SK-N-SH treated with all-trans-retinoic acid at 6 μM for 48 hours (cell line): ENCODE measurements at regions not wholly inside any gene's neighbourhood (a gene's known extent, or its start where the extent isn't known, plus 50 kb on each side); places are given as distances from the start of the nearest gene placed in this dataset.

Experiments
- ATAC-seq: fragments of 200-7000 bp; cut with Tn5 transposase; 3 replicates; pipeline ENCODE4 v1.9.1; 2020; ENCODE audit warnings: mild to moderate bottlenecking, moderate library complexity
- ARNTL ChIP-seq: fragments of 450-650 bp; formaldehyde crosslinking; IDR thresholded peaks from 2 replicates; pipeline ENCODE4 v1.5.0; 2020; ENCODE audit warnings: low read depth, mild to moderate bottlenecking, moderate library complexity, borderline replicate concordance
- BACH2 ChIP-seq: fragments of 250-450 bp; sonication (Bioruptor Pico); IDR thresholded peaks from 2 replicates; pipeline ENCODE4 v1.9.0; 2021; ENCODE audit warnings: mild to moderate bottlenecking, borderline replicate concordance
- CSDC2 ChIP-seq: fragments of 250-450 bp; sonication (Bioruptor Pico); IDR thresholded peaks from 2 replicates; pipeline ENCODE4 v1.5.0; 2020; ENCODE audit warnings: mild to moderate bottlenecking, moderate library complexity
- CSRNP3 ChIP-seq: fragments of 250-450 bp; sonication (Bioruptor Pico); IDR thresholded peaks from 2 replicates; pipeline ENCODE4 v1.5.1; 2021; ENCODE audit warnings: mild to moderate bottlenecking, moderate library complexity
- ESRRG ChIP-seq: fragments of 250-450 bp; sonication (Bioruptor Pico); IDR thresholded peaks from 2 replicates; pipeline ENCODE4 v1.6.1; 2021; ENCODE audit warnings: mild to moderate bottlenecking
- GLIS3 ChIP-seq: fragments of 250-450 bp; sonication (Bioruptor Pico); IDR thresholded peaks from 2 replicates; pipeline ENCODE4 v1.5.0; 2020; ENCODE audit warnings: mild to moderate bottlenecking, moderate library complexity
- ISL1 ChIP-seq: fragments of 250-450 bp; sonication (Bioruptor Pico); IDR thresholded peaks from 2 replicates; pipeline ENCODE4 v2.1.2; 2022; ENCODE audit warnings: mild to moderate bottlenecking, moderate library complexity
- OSR1 ChIP-seq: fragments of 250-450 bp; sonication (Bioruptor Pico); IDR thresholded peaks from 2 replicates; pipeline ENCODE4 v1.8.0; 2022; ENCODE audit warnings: moderate library complexity, mild to moderate bottlenecking, inconsistent platforms
- POU6F1 ChIP-seq: fragments of 250-450 bp; sonication (Bioruptor Pico); IDR thresholded peaks from 2 replicates; pipeline ENCODE4 v1.8.0; 2021; ENCODE audit warnings: low read depth, mild to moderate bottlenecking, moderate library complexity, borderline replicate concordance
- PPARA ChIP-seq: fragments of 250-450 bp; sonication (Bioruptor Pico); IDR thresholded peaks from 2 replicates; pipeline ENCODE4 v1.5.0; 2020; ENCODE audit warnings: mild to moderate bottlenecking, borderline replicate concordance
- RARB ChIP-seq: fragments of 250-450 bp; sonication (Bioruptor Pico); IDR thresholded peaks from 2 replicates; pipeline ENCODE4 v1.8.0; 2021; ENCODE audit warnings: mild to moderate bottlenecking, moderate library complexity
- SNAI2 ChIP-seq: fragments of 250-450 bp; sonication (Bioruptor Pico); IDR thresholded peaks from 2 replicates; pipeline ENCODE4 v1.5.0; 2020; ENCODE audit warnings: mild to moderate bottlenecking, moderate library complexity
- TCF4 ChIP-seq: fragments of 250-450 bp; sonication (Bioruptor Pico); IDR thresholded peaks from 2 replicates; pipeline ENCODE4 v1.8.0; 2021; ENCODE audit warnings: mild to moderate bottlenecking, moderate library complexity, borderline replicate concordance
- TOX ChIP-seq: fragments of 250-450 bp; sonication (Bioruptor Pico); IDR thresholded peaks from 2 replicates; pipeline ENCODE4 v1.8.0; 2021; ENCODE audit warnings: mild to moderate bottlenecking, moderate library complexity, borderline replicate concordance
- ZC3H10 ChIP-seq: fragments of 250-450 bp; sonication (Bioruptor Pico); IDR thresholded peaks from 2 replicates; pipeline ENCODE4 v1.5.1; 2021; ENCODE audit warnings: mild to moderate bottlenecking, moderate library complexity
- ZFP30 ChIP-seq: fragments of 450-650 bp; formaldehyde crosslinking; IDR thresholded peaks from 2 replicates; pipeline ENCODE4 v1.5.0; 2022; ENCODE audit warnings: mild to moderate bottlenecking, moderate library complexity
- ZNF565 ChIP-seq: fragments of 450-650 bp; formaldehyde crosslinking; conservative IDR thresholded peaks from 2 replicates; pipeline ENCODE4 v1.5.0; 2020; ENCODE audit warnings: low read depth, mild to moderate bottlenecking, moderate library complexity
- ZNF8 ChIP-seq: fragments of 450-650 bp; formaldehyde crosslinking; IDR thresholded peaks from 2 replicates; pipeline ENCODE4 v1.5.0; 2020; ENCODE audit warnings: mild to moderate bottlenecking, moderate library complexity
- TF ChIP-seq, protein P1 (sequence below): fragments of 250-450 bp; sonication (Bioruptor Pico); IDR thresholded peaks from 2 replicates; pipeline ENCODE4 v1.5.0; 2020; ENCODE audit warnings: mild to moderate bottlenecking, moderate library complexity
- TF ChIP-seq, protein P2 (sequence below): fragments of 250-450 bp; sonication (Bioruptor Pico); IDR thresholded peaks from 2 replicates; pipeline ENCODE4 v1.8.0; 2020; ENCODE audit warnings: mild to moderate bottlenecking, moderate library complexity, borderline replicate concordance
- TF ChIP-seq, protein P3 (sequence below): fragments of 250-450 bp; sonication (Bioruptor Pico); IDR thresholded peaks from 2 replicates; pipeline ENCODE4 v1.5.1; 2020; ENCODE audit warnings: low read depth, mild to moderate bottlenecking, moderate library complexity

GRCh38 chr14:104477117-104477623 is 102.4 kb upstream of the C14orf180 start:
- TF ChIP-seq, protein P1, sequence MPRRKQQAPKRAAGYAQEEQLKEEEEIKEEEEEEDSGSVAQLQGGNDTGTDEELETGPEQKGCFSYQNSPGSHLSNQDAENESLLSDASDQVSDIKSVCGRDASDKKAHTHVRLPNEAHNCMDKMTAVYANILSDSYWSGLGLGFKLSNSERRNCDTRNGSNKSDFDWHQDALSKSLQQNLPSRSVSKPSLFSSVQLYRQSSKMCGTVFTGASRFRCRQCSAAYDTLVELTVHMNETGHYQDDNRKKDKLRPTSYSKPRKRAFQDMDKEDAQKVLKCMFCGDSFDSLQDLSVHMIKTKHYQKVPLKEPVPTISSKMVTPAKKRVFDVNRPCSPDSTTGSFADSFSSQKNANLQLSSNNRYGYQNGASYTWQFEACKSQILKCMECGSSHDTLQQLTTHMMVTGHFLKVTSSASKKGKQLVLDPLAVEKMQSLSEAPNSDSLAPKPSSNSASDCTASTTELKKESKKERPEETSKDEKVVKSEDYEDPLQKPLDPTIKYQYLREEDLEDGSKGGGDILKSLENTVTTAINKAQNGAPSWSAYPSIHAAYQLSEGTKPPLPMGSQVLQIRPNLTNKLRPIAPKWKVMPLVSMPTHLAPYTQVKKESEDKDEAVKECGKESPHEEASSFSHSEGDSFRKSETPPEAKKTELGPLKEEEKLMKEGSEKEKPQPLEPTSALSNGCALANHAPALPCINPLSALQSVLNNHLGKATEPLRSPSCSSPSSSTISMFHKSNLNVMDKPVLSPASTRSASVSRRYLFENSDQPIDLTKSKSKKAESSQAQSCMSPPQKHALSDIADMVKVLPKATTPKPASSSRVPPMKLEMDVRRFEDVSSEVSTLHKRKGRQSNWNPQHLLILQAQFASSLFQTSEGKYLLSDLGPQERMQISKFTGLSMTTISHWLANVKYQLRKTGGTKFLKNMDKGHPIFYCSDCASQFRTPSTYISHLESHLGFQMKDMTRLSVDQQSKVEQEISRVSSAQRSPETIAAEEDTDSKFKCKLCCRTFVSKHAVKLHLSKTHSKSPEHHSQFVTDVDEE, result no peak
- TF ChIP-seq TCF4 (no peak), GLIS3 (CRISPR knock-in tag) (no peak), ESRRG (CRISPR knock-in tag) (no peak), ZNF565 (CRISPR knock-in tag) (no peak), POU6F1 (CRISPR knock-in tag) (no peak), ZNF8 (CRISPR knock-in tag) (no peak), PPARA (CRISPR knock-in tag) (no peak), BACH2 (no peak), ZFP30 (CRISPR knock-in tag) (no peak), CSDC2 (CRISPR knock-in tag) (no peak), RARB (CRISPR knock-in tag) (no peak), ISL1 (CRISPR knock-in tag) (no peak), ARNTL (no peak), TOX (CRISPR knock-in tag) (no peak), CSRNP3 (CRISPR knock-in tag) (no peak), SNAI2 (no peak)
- TF ChIP-seq, protein P2, sequence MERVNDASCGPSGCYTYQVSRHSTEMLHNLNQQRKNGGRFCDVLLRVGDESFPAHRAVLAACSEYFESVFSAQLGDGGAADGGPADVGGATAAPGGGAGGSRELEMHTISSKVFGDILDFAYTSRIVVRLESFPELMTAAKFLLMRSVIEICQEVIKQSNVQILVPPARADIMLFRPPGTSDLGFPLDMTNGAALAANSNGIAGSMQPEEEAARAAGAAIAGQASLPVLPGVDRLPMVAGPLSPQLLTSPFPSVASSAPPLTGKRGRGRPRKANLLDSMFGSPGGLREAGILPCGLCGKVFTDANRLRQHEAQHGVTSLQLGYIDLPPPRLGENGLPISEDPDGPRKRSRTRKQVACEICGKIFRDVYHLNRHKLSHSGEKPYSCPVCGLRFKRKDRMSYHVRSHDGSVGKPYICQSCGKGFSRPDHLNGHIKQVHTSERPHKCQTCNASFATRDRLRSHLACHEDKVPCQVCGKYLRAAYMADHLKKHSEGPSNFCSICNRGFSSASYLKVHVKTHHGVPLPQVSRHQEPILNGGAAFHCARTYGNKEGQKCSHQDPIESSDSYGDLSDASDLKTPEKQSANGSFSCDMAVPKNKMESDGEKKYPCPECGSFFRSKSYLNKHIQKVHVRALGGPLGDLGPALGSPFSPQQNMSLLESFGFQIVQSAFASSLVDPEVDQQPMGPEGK (CRISPR knock-in tag), result no peak
- TF ChIP-seq, protein P3, sequence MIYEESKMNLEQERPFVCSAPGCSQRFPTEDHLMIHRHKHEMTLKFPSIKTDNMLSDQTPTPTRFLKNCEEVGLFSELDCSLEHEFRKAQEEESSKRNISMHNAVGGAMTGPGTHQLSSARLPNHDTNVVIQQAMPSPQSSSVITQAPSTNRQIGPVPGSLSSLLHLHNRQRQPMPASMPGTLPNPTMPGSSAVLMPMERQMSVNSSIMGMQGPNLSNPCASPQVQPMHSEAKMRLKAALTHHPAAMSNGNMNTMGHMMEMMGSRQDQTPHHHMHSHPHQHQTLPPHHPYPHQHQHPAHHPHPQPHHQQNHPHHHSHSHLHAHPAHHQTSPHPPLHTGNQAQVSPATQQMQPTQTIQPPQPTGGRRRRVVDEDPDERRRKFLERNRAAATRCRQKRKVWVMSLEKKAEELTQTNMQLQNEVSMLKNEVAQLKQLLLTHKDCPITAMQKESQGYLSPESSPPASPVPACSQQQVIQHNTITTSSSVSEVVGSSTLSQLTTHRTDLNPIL, result no peak
- ATAC-seq, result no peak

DNA sequence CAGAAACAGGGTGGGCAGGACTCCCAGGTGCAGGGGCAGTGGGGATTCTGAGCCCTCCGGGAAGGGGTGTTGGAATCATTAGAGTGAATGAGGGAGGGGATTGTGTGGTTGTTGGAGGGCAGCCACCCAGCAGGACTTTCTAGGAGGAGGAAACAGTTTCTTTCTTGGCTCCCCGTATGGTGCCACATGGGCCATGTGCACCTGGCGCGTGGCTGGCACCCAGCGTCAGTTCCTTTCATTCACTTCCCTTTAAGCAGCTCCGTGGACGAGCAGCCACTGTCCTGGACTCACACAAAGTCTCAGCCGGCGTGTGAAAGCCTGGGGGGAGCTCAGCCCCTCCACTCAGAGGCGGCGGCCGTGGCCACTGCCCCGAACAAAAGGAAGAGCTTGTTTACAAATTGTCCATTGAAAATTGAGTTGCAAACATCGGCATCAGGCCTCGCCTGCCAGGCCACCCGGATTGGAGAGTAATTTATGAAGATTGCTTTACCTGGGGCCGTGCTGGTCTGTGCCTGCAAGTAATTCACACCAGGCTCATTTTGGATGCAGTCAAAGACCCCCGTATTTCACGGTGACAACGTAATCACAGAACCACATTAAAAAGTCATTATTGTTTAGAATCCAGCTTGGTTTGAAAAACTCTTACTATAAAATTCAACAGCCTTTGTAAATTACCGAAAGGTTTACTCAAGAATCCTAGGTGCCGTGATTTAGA is 101.7 kb upstream of the C14orf180 start:
- no peak for ATAC-seq
- TF ChIP-seq OSR1 (CRISPR knock-in tag) (no peak), POU6F1 (CRISPR knock-in tag) (no peak), ZNF8 (CRISPR knock-in tag) (no peak), RARB (CRISPR knock-in tag) (no peak), ZNF565 (CRISPR knock-in tag) (no peak), ESRRG (CRISPR knock-in tag) (no peak), ZFP30 (CRISPR knock-in tag) (no peak), SNAI2 (no peak), GLIS3 (CRISPR knock-in tag) (no peak), ZC3H10 (no peak), PPARA (CRISPR knock-in tag) (no peak), ARNTL (no peak), TCF4 (no peak), ISL1 (CRISPR knock-in tag) (no peak)
- TF ChIP-seq, protein P2 (CRISPR knock-in tag), result no peak
- TF ChIP-seq, protein P3, result no peak
